GM08714 (cell line): ENCODE measurements at regions not wholly inside any gene's neighbourhood (a gene's known extent, or its start where the extent isn't known, plus 50 kb on each side); places are given as distances from the start of the nearest gene placed in this dataset.
"Not testable (repeated sequence)": the region's sequence is repeated elsewhere in the genome, so short reads cannot be mapped to it uniquely, and the experiment has no call there.

Experiments
- H3K4me3 ChIP-seq: fragments of 200-500 bp; sonication (Bioruptor generic); 2 replicates; pipeline ENCODE4 v1.5.1; 2014; ENCODE audit warnings: mild to moderate bottlenecking, low read length, inconsistent platforms
- ZNF274 ChIP-seq: IDR thresholded peaks from 2 replicates; pipeline ENCODE4 v1.6.1; 2012; ENCODE audit warnings: mild to moderate bottlenecking, low read depth, low read length

- no peak for TF ChIP-seq ZNF274
- no peak overlapping the region for H3K4me3 ChIP-seq
These were observed 711.8 kb upstream of the CHD1 start for GRCh38 chr5:99640646-99641045.

- no peak overlapping the region for H3K4me3 ChIP-seq
- TF ChIP-seq ZNF274, result no peak
These were observed 711.1 kb upstream of the CHD1 start for GRCh38 chr5:99639905-99640304.

GRCh38 chr5:99636663-99637062 lies 707.9 kb upstream of the CHD1 start:
- no peak overlapping the region for H3K4me3 ChIP-seq
- TF ChIP-seq ZNF274, result no peak

- no peak overlapping the region for H3K4me3 ChIP-seq
- no peak for TF ChIP-seq ZNF274
These were observed 693.2 kb upstream of the CHD1 start for GRCh38 chr5:99621772-99622681.

GRCh38 chr5:99617335-99617734 lies 688.5 kb upstream of the CHD1 start:
- TF ChIP-seq ZNF274, result no peak
- H3K4me3 ChIP-seq, result no peak overlapping the region

- H3K4me3 ChIP-seq, result no peak overlapping the region
- TF ChIP-seq ZNF274, result no peak
These were observed 686.1 kb upstream of the CHD1 start for GRCh38 chr5:99614888-99615287.

- TF ChIP-seq ZNF274, result no peak
- no peak overlapping the region for H3K4me3 ChIP-seq
These were observed 678.3 kb upstream of the CHD1 start for GRCh38 chr5:99607124-99607523.

GRCh38 chr5:99605904-99606303 lies 677.1 kb upstream of the CHD1 start:
- TF ChIP-seq ZNF274, result no peak

GRCh38 chr5:99600952-99601351 lies 672.1 kb upstream of the CHD1 start:
- TF ChIP-seq ZNF274, result no peak

More at GRCh38 chr5:99605904-99606303, 677.1 kb upstream of the CHD1 start:
- no peak overlapping the region for H3K4me3 ChIP-seq

GRCh38 chr5:99590806-99591205 lies 662.0 kb upstream of the CHD1 start:
- no peak for TF ChIP-seq ZNF274
- no peak overlapping the region for H3K4me3 ChIP-seq

More at GRCh38 chr5:99600952-99601351, 672.1 kb upstream of the CHD1 start:
- no peak overlapping the region for H3K4me3 ChIP-seq

GRCh38 chr5:99589424-99589823 lies 660.6 kb upstream of the CHD1 start:
- TF ChIP-seq ZNF274, result no peak

GRCh38 chr5:99587983-99588382 lies 659.2 kb upstream of the CHD1 start:
- no peak overlapping the region for H3K4me3 ChIP-seq
- TF ChIP-seq ZNF274, result no peak

More at GRCh38 chr5:99589424-99589823, 660.6 kb upstream of the CHD1 start:
- no peak overlapping the region for H3K4me3 ChIP-seq

GRCh38 chr5:99586878-99587277 lies 658.1 kb upstream of the CHD1 start:
- no peak overlapping the region for H3K4me3 ChIP-seq
- no peak for TF ChIP-seq ZNF274

GRCh38 chr5:99581204-99581603 lies 652.4 kb upstream of the CHD1 start:
- H3K4me3 ChIP-seq, result not testable (repeated sequence)

- not testable (repeated sequence) for H3K4me3 ChIP-seq
These were observed 634.3 kb upstream of the CHD1 start for GRCh38 chr5:99562937-99563627.

GRCh38 chr5:99553211-99553810 lies 624.5 kb upstream of the CHD1 start:
- no peak overlapping the region for H3K4me3 ChIP-seq
- no peak for TF ChIP-seq ZNF274
